CD8-positive, alpha-beta memory T cell (primary cell): ENCODE measurements at regions not wholly inside any gene's neighbourhood (a gene's known extent, or its start where the extent isn't known, plus 50 kb on each side); places are given as distances from the start of the nearest gene placed in this dataset.
"Not testable (repeated sequence)": the region's sequence is repeated elsewhere in the genome, so short reads cannot be mapped to it uniquely, and the experiment has no call there.

Source experiments
- CTCF ChIA-PET: fragments of 350-600 bp; sonication (Branson Sonifier 250); formaldehyde crosslinking; loops from one replicate; lab custom pipeline; 2021; ENCODE audit warnings: antibody characterized with exemption; lab: Charles Lee
- POLR2A ChIA-PET: fragments of 350-600 bp; sonication (Branson Sonifier 250); formaldehyde crosslinking; loops from one replicate; lab custom pipeline; 2021; ENCODE audit warnings: antibody characterized with exemption; lab: Charles Lee
- DNase-seq, 5 donors: peaks; one replicate each; pipeline versions ENCODE4 v3.0.0 to v3.0.0-alpha.2; 2020 to 2022; ENCODE audit warnings: mixed read lengths in 1 of 5
- H3K27ac ChIP-seq: one replicate; pipeline ENCODE4 v1.7.0; 2013; ENCODE audit warnings: low read depth, mild to moderate bottlenecking, low read length, moderate library complexity
- H3K27me3 ChIP-seq: 2 replicates; pipeline ENCODE4 v1.7.0; 2013; ENCODE audit warnings: low read length, mild to moderate bottlenecking; ENCODE audit not compliant: insufficient read depth, poor library complexity, severe bottlenecking
- H3K36me3 ChIP-seq: 2 replicates; pipeline ENCODE4 v1.7.0; 2013; ENCODE audit warnings: mild to moderate bottlenecking, low read length, moderate library complexity; ENCODE audit not compliant: insufficient read depth
- H3K4me1 ChIP-seq: 2 replicates; pipeline ENCODE4 v1.7.0; 2013; ENCODE audit warnings: mild to moderate bottlenecking, low read length, moderate library complexity; ENCODE audit not compliant: insufficient read depth
- H3K4me3 ChIP-seq: 2 replicates; pipeline ENCODE4 v1.7.0; 2013; ENCODE audit warnings: mild to moderate bottlenecking, low read length
- H3K9me3 ChIP-seq: 2 replicates; pipeline ENCODE4 v1.7.0; 2013; ENCODE audit warnings: mild to moderate bottlenecking, low read length
- H3K27ac Mint-ChIP-seq, 8 donors: one replicate each; pipeline ENCODE4 v1.8.0; 2020 to 2021; ENCODE audit warnings: mixed read lengths in 8 of 8, mild to moderate bottlenecking in 6 of 8, inconsistent platforms in 3 of 8, moderate library complexity in 3 of 8
- H3K27me3 Mint-ChIP-seq, 2 donors: one replicate each; pipeline ENCODE4 v1.8.0; 2020 to 2021; ENCODE audit warnings: mixed read lengths in 2 of 2, mild to moderate bottlenecking in 1 of 2, moderate library complexity in 1 of 2
- H3K36me3 Mint-ChIP-seq, 3 donors: one replicate each; pipeline ENCODE4 v1.8.0; 2020 to 2021; ENCODE audit warnings: mixed read lengths in 3 of 3, inconsistent platforms in 1 of 3, mild to moderate bottlenecking in 1 of 3
- H3K4me1 Mint-ChIP-seq, 3 donors: one replicate each; pipeline ENCODE4 v1.8.0; 2020 to 2021; ENCODE audit warnings: mixed read lengths in 3 of 3, inconsistent platforms in 1 of 3, mild to moderate bottlenecking in 1 of 3
- H3K4me3 Mint-ChIP-seq, 7 donors: one replicate each; pipeline ENCODE4 v1.8.0; 2020 to 2021; ENCODE audit warnings: mixed read lengths in 7 of 7, mild to moderate bottlenecking in 6 of 7, moderate library complexity in 4 of 7, inconsistent platforms in 2 of 7
- H3K9me3 Mint-ChIP-seq, 5 donors: one replicate each; pipeline ENCODE4 v1.8.0; 2020 to 2022; ENCODE audit warnings: mixed read lengths in 5 of 5, mild to moderate bottlenecking in 3 of 5, moderate library complexity in 2 of 5, inconsistent platforms in 1 of 5

- H3K4me3 ChIP-seq, result no peak overlapping the region
- no peaks in the 10 kb centered on the region for H3K27me3 ChIP-seq
- Mint-ChIP-seq H3K36me3 (peaks cover 0 to 12% (median 1%) of the 10 kb centered on the region in 3 donors), H3K4me3 (no peak overlapping the region), H3K4me1 (no peaks in the 10 kb centered on the region), H3K9me3 (peaks cover 19 to 28% (median 23%) of the 10 kb centered on the region in 5 donors), H3K27ac (no peak overlapping the region), H3K27me3 (peaks cover 6 to 12% of the 10 kb centered on the region in 2 donors)
- no peak for DNase-seq
- no peaks in the 10 kb centered on the region for H3K36me3 ChIP-seq
- H3K4me1 ChIP-seq, result no peaks in the 10 kb centered on the region
- H3K9me3 ChIP-seq, result no peaks in the 10 kb centered on the region
- no peak overlapping the region for H3K27ac ChIP-seq
- CTCF ChIA-PET, result no interaction called here
- POLR2A ChIA-PET, result no interaction called here
These were observed 122.5 kb upstream of the SRD5A2 start for GRCh38 chr2:31703253-31703652.

GRCh38 chr2:31698722-31699121 lies 118.0 kb upstream of the SRD5A2 start:
- H3K36me3 ChIP-seq, result no peaks in the 10 kb centered on the region
- H3K27me3 ChIP-seq, result no peaks in the 10 kb centered on the region
- Mint-ChIP-seq H3K27ac (no peak overlapping the region), H3K27me3 (peaks cover 8 to 13% of the 10 kb centered on the region in 2 donors), H3K9me3 (peaks cover 45 to 64% (median 54%) of the 10 kb centered on the region in 5 donors), H3K4me1 (no peaks in the 10 kb centered on the region), H3K4me3 (no peak overlapping the region), H3K36me3 (peaks cover 3 to 20% (median 5%) of the 10 kb centered on the region in 3 donors)
- ChIA-PET POLR2A (no interaction called here), CTCF (no interaction called here)
- no peaks in the 10 kb centered on the region for H3K4me1 ChIP-seq
- no peak overlapping the region for H3K4me3 ChIP-seq
- no peak overlapping the region for H3K27ac ChIP-seq
- no peak for DNase-seq
- H3K9me3 ChIP-seq, result peaks cover 11% of the 10 kb centered on the region

GRCh38 chr2:31696068-31696467 lies 115.3 kb upstream of the SRD5A2 start:
- no peaks in the 10 kb centered on the region for H3K4me1 Mint-ChIP-seq
- H3K27me3 Mint-ChIP-seq, result peaks cover 8 to 10% of the 10 kb centered on the region in 2 donors
- H3K27ac ChIP-seq, result no peak overlapping the region
- H3K27me3 ChIP-seq, result no peaks in the 10 kb centered on the region
- peaks cover 3 to 29% (median 5%) of the 10 kb centered on the region in 3 donors for H3K36me3 Mint-ChIP-seq
- ChIA-PET CTCF (no interaction called here), POLR2A (no interaction called here)
- H3K36me3 ChIP-seq, result no peaks in the 10 kb centered on the region
- peaks cover 43 to 79% (median 66%) of the 10 kb centered on the region in 5 donors for H3K9me3 Mint-ChIP-seq
- peaks cover 23% of the 10 kb centered on the region for H3K9me3 ChIP-seq
- no peaks in the 10 kb centered on the region for H3K4me1 ChIP-seq
- H3K27ac Mint-ChIP-seq, result no peak overlapping the region
- no peak for DNase-seq
- no peak overlapping the region for H3K4me3 Mint-ChIP-seq
- H3K4me3 ChIP-seq, result no peak overlapping the region

DNA sequence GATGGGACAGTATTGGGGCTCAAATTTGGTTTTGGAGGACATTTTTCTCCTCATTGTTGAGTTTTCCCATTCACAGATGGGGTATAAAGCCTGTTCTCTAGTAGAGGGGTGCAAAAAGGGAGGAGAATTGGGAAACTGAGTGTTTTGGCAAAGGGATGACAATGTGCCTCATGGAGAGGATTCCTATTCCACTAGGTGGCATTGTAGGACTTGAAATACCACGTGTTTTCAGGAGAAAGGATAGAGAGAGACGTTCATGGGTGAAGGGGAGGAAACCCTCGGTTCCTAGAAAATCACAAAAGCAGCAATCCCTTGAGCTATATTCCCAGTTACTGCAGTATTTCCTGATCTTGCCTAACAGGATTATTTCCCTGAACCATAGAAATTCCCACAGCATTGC lies 113.7 kb upstream of the SRD5A2 start:
- Histone ChIP-seq H3K27ac (no peak overlapping the region), H3K4me3 (no peak overlapping the region), H3K27me3 (no peaks in the 10 kb centered on the region), H3K4me1 (no peaks in the 10 kb centered on the region), H3K9me3 (peaks cover 23% of the 10 kb centered on the region), H3K36me3 (no peaks in the 10 kb centered on the region)
- no peak for DNase-seq
- ChIA-PET CTCF (no interaction called here), POLR2A (no interaction called here)
- peaks cover 3 to 28% (median 5%) of the 10 kb centered on the region in 3 donors for H3K36me3 Mint-ChIP-seq
- peaks cover 38 to 79% (median 59%) of the 10 kb centered on the region in 5 donors for H3K9me3 Mint-ChIP-seq
- no peaks in the 10 kb centered on the region for H3K4me1 Mint-ChIP-seq
- H3K27me3 Mint-ChIP-seq, result peaks cover 8% of the 10 kb centered on the region in 2 donors
- no peak overlapping the region for H3K4me3 Mint-ChIP-seq
- no peak overlapping the region for H3K27ac Mint-ChIP-seq

DNA sequence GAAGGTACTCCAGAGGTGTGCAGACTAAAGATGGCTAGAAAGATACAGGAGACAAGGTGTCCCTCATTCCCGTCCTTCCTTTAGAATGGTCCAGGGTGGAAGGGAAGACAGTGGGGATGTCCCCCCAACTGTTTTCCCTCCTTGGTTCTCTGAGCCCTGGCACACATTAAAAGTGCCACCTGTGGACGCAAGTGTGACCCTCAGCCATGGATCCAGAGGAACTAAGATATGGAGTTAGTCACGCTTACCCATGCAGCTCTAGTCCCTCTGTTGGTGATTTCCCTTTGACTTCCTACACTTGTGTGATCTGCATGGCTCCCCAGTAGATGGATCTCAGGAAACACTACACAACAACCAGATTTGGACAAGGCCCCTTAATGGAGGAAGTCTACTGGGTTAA lies 113.1 kb upstream of the SRD5A2 start:
- no peak overlapping the region for H3K4me3 ChIP-seq
- H3K27me3 Mint-ChIP-seq, result peaks cover 6 to 8% of the 10 kb centered on the region in 2 donors
- ChIA-PET CTCF (no interaction called here), POLR2A (no interaction called here)
- H3K36me3 Mint-ChIP-seq, result peaks cover 3 to 25% (median 3%) of the 10 kb centered on the region in 3 donors
- H3K27ac Mint-ChIP-seq, result no peak overlapping the region
- no peaks in the 10 kb centered on the region for H3K4me1 Mint-ChIP-seq
- DNase-seq, result no peak
- H3K9me3 ChIP-seq, result peaks cover 23% of the 10 kb centered on the region
- H3K27ac ChIP-seq, result no peak overlapping the region
- no peaks in the 10 kb centered on the region for H3K36me3 ChIP-seq
- H3K4me3 Mint-ChIP-seq, result no peak overlapping the region
- H3K27me3 ChIP-seq, result no peaks in the 10 kb centered on the region
- H3K9me3 Mint-ChIP-seq, result peaks cover 36 to 75% (median 55%) of the 10 kb centered on the region in 5 donors
- H3K4me1 ChIP-seq, result no peaks in the 10 kb centered on the region

GRCh38 chr2:31688282-31688681 lies 107.5 kb upstream of the SRD5A2 start:
- H3K4me1 Mint-ChIP-seq, result no peaks in the 10 kb centered on the region
- CTCF ChIA-PET, result no interaction called here
- H3K27ac Mint-ChIP-seq, result no peak overlapping the region
- Histone ChIP-seq H3K27ac (no peak overlapping the region), H3K27me3 (no peaks in the 10 kb centered on the region), H3K4me1 (no peaks in the 10 kb centered on the region), H3K36me3 (no peaks in the 10 kb centered on the region), H3K4me3 (no peak overlapping the region), H3K9me3 (peaks cover 8% of the 10 kb centered on the region)
- peaks cover 9 to 17% of the 10 kb centered on the region in 2 donors for H3K27me3 Mint-ChIP-seq
- POLR2A ChIA-PET, result no interaction called here
- peaks cover 26 to 40% (median 34%) of the 10 kb centered on the region in 5 donors for H3K9me3 Mint-ChIP-seq
- H3K4me3 Mint-ChIP-seq, result no peak overlapping the region
- H3K36me3 Mint-ChIP-seq, result peaks cover 0 to 8% (median 0%) of the 10 kb centered on the region in 3 donors
- DNase-seq, result no peak

GRCh38 chr2:31683506-31683905 lies 102.8 kb upstream of the SRD5A2 start:
- H3K4me1 ChIP-seq, H3K36me3 Mint-ChIP-seq, H3K4me3 ChIP-seq, H3K27me3 ChIP-seq, H3K9me3 ChIP-seq, H3K27ac Mint-ChIP-seq, H3K27ac ChIP-seq, CTCF ChIA-PET, H3K36me3 ChIP-seq, H3K4me3 Mint-ChIP-seq, POLR2A ChIA-PET, DNase-seq, H3K4me1 Mint-ChIP-seq: not testable (repeated sequence)
- peaks cover 21 to 36% (median 33%) of the 10 kb centered on the region in 5 donors for H3K9me3 Mint-ChIP-seq
- H3K27me3 Mint-ChIP-seq, result peaks cover 19 to 20% of the 10 kb centered on the region in 2 donors

- Histone ChIP-seq H3K9me3 (no peaks in the 10 kb centered on the region), H3K27ac (no peak overlapping the region), H3K4me1 (no peaks in the 10 kb centered on the region), H3K27me3 (no peaks in the 10 kb centered on the region), H3K4me3 (no peak overlapping the region), H3K36me3 (no peaks in the 10 kb centered on the region)
- Mint-ChIP-seq H3K4me1 (no peaks in the 10 kb centered on the region), H3K27ac (no peak overlapping the region), H3K27me3 (peaks cover 4 to 5% of the 10 kb centered on the region in 2 donors), H3K4me3 (no peak overlapping the region), H3K9me3 (peaks cover 32 to 48% (median 41%) of the 10 kb centered on the region in 5 donors), H3K36me3 (peaks cover 0 to 4% (median 2%) of the 10 kb centered on the region in 3 donors)
- CTCF ChIA-PET, result no interaction called here
- no peak for DNase-seq
- POLR2A ChIA-PET, result no interaction called here
These were observed 94.8 kb upstream of the SRD5A2 start for GRCh38 chr2:31675485-31675901.
